ENCODE measurements at regions not wholly inside any gene's neighbourhood (a gene's known extent, or its start where the extent isn't known, plus 50 kb on each side); places are given as distances from the start of the nearest gene placed in this dataset.

DNA sequence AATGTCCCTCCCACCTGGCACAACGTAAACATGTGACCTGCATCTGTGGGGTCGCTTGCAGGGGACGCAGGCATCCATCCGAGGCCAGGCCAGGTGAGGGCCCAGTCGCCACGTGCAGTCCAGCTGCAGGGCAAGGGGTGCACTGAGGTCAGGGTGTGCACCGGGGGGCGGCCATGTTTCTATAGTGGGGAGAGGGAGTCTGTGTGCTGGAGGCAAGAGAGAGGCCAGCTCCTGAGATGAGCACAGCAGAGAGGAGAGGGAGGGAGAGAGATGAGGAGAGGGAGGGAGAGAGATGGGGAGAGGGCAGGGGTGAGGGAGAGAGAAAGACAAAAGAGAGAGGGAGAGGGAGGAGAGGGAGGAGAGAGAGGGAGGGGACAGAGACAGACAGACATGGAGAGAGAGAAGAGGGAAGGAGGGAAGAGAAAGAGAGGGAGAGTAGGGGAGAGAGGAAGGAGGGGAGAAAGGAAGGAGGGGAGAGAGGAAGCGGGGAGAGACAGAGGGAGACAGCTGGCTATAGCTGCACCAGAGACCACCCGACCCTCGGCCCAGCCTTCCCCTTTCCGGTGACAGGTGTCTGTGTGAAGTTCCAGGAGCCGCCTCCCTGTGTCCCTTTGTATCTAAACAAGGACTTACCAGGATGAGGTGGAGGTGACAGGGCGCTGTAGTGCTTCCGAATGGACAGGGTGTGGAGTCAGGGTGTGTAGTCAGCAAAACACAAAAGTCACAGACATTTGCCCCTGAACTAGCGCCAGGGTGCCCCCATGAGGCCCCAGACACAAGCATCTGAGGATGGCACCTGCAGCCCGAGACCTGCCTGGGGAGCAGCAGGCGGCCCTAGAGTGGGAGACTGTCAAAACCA is 68.7 kb downstream of the ADRA2C start:
- Mint-ChIP-seq H3K4me3 (ENCODE audit: unreplicated experiment) (no peak overlapping the region), H3K27ac (ENCODE audit: unreplicated experiment) (no peak overlapping the region), H3K4me1 (ENCODE audit: low read depth, unreplicated experiment) (no peaks in the 10 kb centered on the region), H3K27me3 (ENCODE audit: low read depth, unreplicated experiment) (peaks cover 58% of the 10 kb centered on the region), H3K9me3 (ENCODE audit: unreplicated experiment) (peaks cover 11% of the 10 kb centered on the region), H3K36me3 (ENCODE audit: low read depth, unreplicated experiment) (no peaks in the 10 kb centered on the region)
- H3K4me3 ChIP-seq (ENCODE audit: insufficient read depth, low read depth, low read length): no peak overlapping the region
- no peak overlapping the region for H3K27ac ChIP-seq (ENCODE audit: low read depth, low read length)
- no peak overlapping the region for H3K9ac ChIP-seq (ENCODE audit: low read length)
- H3K4me1 ChIP-seq (ENCODE audit: insufficient read depth, low read length): no peaks in the 10 kb centered on the region
- TF ChIP-seq CTCF (IDR thresholded peaks at IDR 0.05; ENCODE audit: insufficient read depth, low read depth, low read length) (no peak), EZH2 (IDR thresholded peaks at IDR 0.05; ENCODE audit: insufficient read depth, low read length) (no peak)
- no peaks in the 10 kb centered on the region for H3K79me2 ChIP-seq (ENCODE audit: insufficient read depth, low read length)
- H3K36me3 ChIP-seq (ENCODE audit: insufficient read depth, low read length): no peaks in the 10 kb centered on the region
- no peak overlapping the region for H2AFZ ChIP-seq (ENCODE audit: low read depth, low read length)
- DNase-seq (ENCODE audit: low read depth) (no peak), FAIRE-seq (no peak)
- H3K9me3 ChIP-seq (ENCODE audit: insufficient read depth, low read depth, low read length): no peaks in the 10 kb centered on the region
- no peaks in the 10 kb centered on the region for H3K27me3 ChIP-seq (ENCODE audit: insufficient read depth, low read length)
- no peaks in the 10 kb centered on the region for H4K20me1 ChIP-seq (ENCODE audit: insufficient read depth, low read length)
- H3K4me2 ChIP-seq (ENCODE audit: low read length): no peak overlapping the region

DNA sequence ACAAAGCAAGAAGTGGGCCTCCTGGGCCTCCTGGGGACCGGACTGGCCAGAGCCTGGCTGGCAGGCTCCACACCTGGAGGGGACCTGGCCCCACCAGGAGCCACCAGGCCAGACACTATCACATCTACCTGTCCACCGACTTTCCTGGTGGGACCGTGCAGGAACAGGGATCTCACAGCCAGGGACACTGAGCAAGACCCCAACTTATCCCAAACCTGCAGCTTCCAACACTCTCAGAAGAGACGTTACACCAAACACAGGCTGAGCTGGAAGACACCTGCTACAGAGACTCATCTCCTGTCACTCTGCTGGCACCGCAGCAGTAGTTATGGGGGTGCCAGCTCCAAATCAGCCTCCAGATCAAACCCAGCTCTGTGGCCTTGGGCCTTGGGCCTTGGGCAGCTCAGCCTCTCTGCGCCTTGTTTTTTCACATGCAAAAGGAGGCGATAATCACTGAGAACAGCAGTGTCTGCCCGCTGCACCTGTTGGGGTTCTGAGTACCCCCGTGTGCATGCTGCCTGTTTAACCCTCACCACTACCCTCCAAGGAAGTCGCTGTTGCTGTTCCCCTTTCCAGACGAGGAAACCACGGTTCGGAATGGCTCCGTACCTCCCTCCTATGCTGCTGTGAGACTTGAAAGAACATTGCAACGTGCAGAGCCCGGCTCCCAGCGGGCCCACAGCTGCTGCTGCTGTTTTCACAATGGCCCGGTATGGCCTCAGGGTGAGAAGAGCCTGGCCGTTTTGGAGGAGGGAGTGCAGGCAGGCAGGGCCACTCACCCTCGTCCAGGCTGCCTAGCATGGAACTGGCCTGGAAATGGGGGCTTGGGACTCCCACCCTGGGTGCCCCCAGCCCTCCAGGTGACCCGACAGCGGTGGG is 69.6 kb downstream of the ADRA2C start:
- no peak overlapping the region for H3K4me2 ChIP-seq (ENCODE audit: low read length)
- no peaks in the 10 kb centered on the region for H4K20me1 ChIP-seq (ENCODE audit: insufficient read depth, low read length)
- no peaks in the 10 kb centered on the region for H3K36me3 Mint-ChIP-seq (ENCODE audit: low read depth, unreplicated experiment)
- no peak overlapping the region for H3K27ac Mint-ChIP-seq (ENCODE audit: unreplicated experiment)
- H3K79me2 ChIP-seq (ENCODE audit: insufficient read depth, low read length): no peaks in the 10 kb centered on the region
- no peaks in the 10 kb centered on the region for H3K4me1 ChIP-seq (ENCODE audit: insufficient read depth, low read length)
- peaks cover 11% of the 10 kb centered on the region for H3K9me3 Mint-ChIP-seq (ENCODE audit: unreplicated experiment)
- no peak overlapping the region for H3K4me3 ChIP-seq (ENCODE audit: insufficient read depth, low read depth, low read length)
- FAIRE-seq: no peak
- H3K9me3 ChIP-seq (ENCODE audit: insufficient read depth, low read depth, low read length): no peaks in the 10 kb centered on the region
- no peak overlapping the region for H3K4me3 Mint-ChIP-seq (ENCODE audit: unreplicated experiment)
- no peak for TF ChIP-seq EZH2 (IDR thresholded peaks at IDR 0.05; ENCODE audit: insufficient read depth, low read length)
- no peak for TF ChIP-seq CTCF (IDR thresholded peaks at IDR 0.05; ENCODE audit: insufficient read depth, low read depth, low read length)
- no peaks in the 10 kb centered on the region for H3K36me3 ChIP-seq (ENCODE audit: insufficient read depth, low read length)
- no peaks in the 10 kb centered on the region for H3K27me3 ChIP-seq (ENCODE audit: insufficient read depth, low read length)
- DNase-seq (ENCODE audit: low read depth): no peak
- H3K4me1 Mint-ChIP-seq (ENCODE audit: low read depth, unreplicated experiment): no peaks in the 10 kb centered on the region
- peaks cover 61% of the 10 kb centered on the region for H3K27me3 Mint-ChIP-seq (ENCODE audit: low read depth, unreplicated experiment)
- H3K27ac ChIP-seq (ENCODE audit: low read depth, low read length): no peak overlapping the region
- H2AFZ ChIP-seq (ENCODE audit: low read depth, low read length): no peak overlapping the region
- H3K9ac ChIP-seq (ENCODE audit: low read length): no peak overlapping the region
